GM12872 (cell line): ENCODE measurements at regions not wholly inside any gene's neighbourhood (a gene's known extent, or its start where the extent isn't known, plus 50 kb on each side); places are given as distances from the start of the nearest gene placed in this dataset.

Source experiments
- CTCF ChIP-seq: IDR thresholded peaks from 3 replicates; pipeline ENCODE4 v1.5.1; 2011; ENCODE audit warnings: low read depth, mild to moderate bottlenecking, low read length, moderate library complexity; ENCODE audit not compliant: insufficient read depth

GRCh38 chr12:124448955-124449622 lies 118.3 kb downstream of the NCOR2 start:
- no peak for TF ChIP-seq CTCF

- no peak for TF ChIP-seq CTCF
Observed at GRCh38 chr12:124448241-124448954, 119.0 kb downstream of the NCOR2 start.

GRCh38 chr12:124446364-124446763 lies 121.0 kb downstream of the NCOR2 start:
- no peak for TF ChIP-seq CTCF

GRCh38 chr12:124445826-124446225 lies 121.6 kb downstream of the NCOR2 start:
- TF ChIP-seq CTCF, result no peak

- TF ChIP-seq CTCF, result no peak
Observed at GRCh38 chr12:124445121-124445718, 122.2 kb downstream of the NCOR2 start.

- TF ChIP-seq CTCF, result no peak
Observed at GRCh38 chr12:124443931-124444712, 123.3 kb downstream of the NCOR2 start.

GRCh38 chr12:124442772-124443445 lies 124.5 kb downstream of the NCOR2 start:
- no peak for TF ChIP-seq CTCF
